HEK293 (cell line): ENCODE measurements at regions not wholly inside any gene's neighbourhood (a gene's known extent, or its start where the extent isn't known, plus 50 kb on each side); places are given as distances from the start of the nearest gene placed in this dataset.
A peak's percentile ranks its signal among the peaks of the same experiment; 100 is the strongest.

ENCODE experiments used
- CTCF ChIA-PET: fragments of 350-600 bp; formaldehyde crosslinking; extraction: SDS; loops from one replicate; lab custom pipeline; 2021; ENCODE audit warnings: antibody characterized with exemption; lab: Yijun Ruan, JAX
- POLR2A ChIA-PET: fragments of 300-600 bp; formaldehyde crosslinking; extraction: SDS; loops from one replicate; lab custom pipeline; 2020; ENCODE audit warnings: antibody characterized with exemption, inconsistent platforms; lab: Yijun Ruan, JAX
- H3K27ac ChIP-seq: fragments of 200-500 bp; sonication (Bioruptor generic); 2 replicates; pipeline ENCODE4 v1.5.1; 2014; ENCODE audit warnings: low read depth, low read length, control low read depth, inconsistent platforms; ENCODE audit errors: extremely low read depth
- H3K36me3 ChIP-seq, 2 experiments: fragments of 200-500 bp in 1 of 2; sonication (Bioruptor generic) in 1 of 2; 1 replicate in 1 of 2; 2 replicates in 1 of 2; pipeline ENCODE4 v1.5.1; 2014 to 2017; ENCODE audit warnings: inconsistent platforms in 2 of 2, low read length in 2 of 2; ENCODE audit not compliant: control insufficient read depth in 2 of 2, insufficient read depth in 1 of 2
- H3K4me1 ChIP-seq: fragments of 200-500 bp; sonication (Bioruptor generic); 2 replicates; pipeline ENCODE4 v1.5.1; 2014; ENCODE audit warnings: mild to moderate bottlenecking, low read length, inconsistent platforms; ENCODE audit not compliant: control insufficient read depth, insufficient read depth
- H3K4me3 ChIP-seq: 2 replicates; pipeline ENCODE4 v1.5.1; 2011; ENCODE audit warnings: low read depth, mild to moderate bottlenecking, control low read depth, low read length, moderate library complexity
- H3K9me3 ChIP-seq: fragments of 200-500 bp; sonication (Bioruptor generic); 2 replicates; pipeline ENCODE4 v1.5.1; 2014; ENCODE audit warnings: low read depth, low read length, inconsistent platforms; ENCODE audit not compliant: control insufficient read depth, insufficient read depth
- CTCF ChIP-seq: fragments of 450-650 bp; formaldehyde crosslinking; IDR thresholded peaks from 2 replicates; pipeline ENCODE4 v1.5.1; 2016; ENCODE audit warnings: missing biosample characterization, missing genetic modification characterization
- GLIS2 ChIP-seq: fragments of 450-650 bp; formaldehyde crosslinking; IDR thresholded peaks from 2 replicates; pipeline ENCODE4 v1.5.1; 2016; ENCODE audit warnings: missing biosample characterization, missing genetic modification characterization
- KLF9 ChIP-seq: fragments of 450-650 bp; formaldehyde crosslinking; IDR thresholded peaks from 2 replicates; pipeline ENCODE4 v1.5.1; 2016; ENCODE audit warnings: missing biosample characterization, missing genetic modification characterization, low read depth
- SALL2 ChIP-seq: fragments of 450-650 bp; formaldehyde crosslinking; IDR thresholded peaks from 2 replicates; pipeline ENCODE4 v1.5.0; 2017; ENCODE audit warnings: missing biosample characterization, mild to moderate bottlenecking, missing genetic modification characterization, borderline replicate concordance
- SP3 ChIP-seq: fragments of 450-650 bp; formaldehyde crosslinking; IDR thresholded peaks from 2 replicates; pipeline ENCODE4 v1.5.1; 2016; ENCODE audit warnings: missing biosample characterization, missing genetic modification characterization
- TCF7L2 ChIP-seq: IDR thresholded peaks from 2 replicates; pipeline ENCODE4 v1.6.1; 2011; ENCODE audit warnings: low read depth, mild to moderate bottlenecking, inconsistent platforms, low read length, moderate library complexity, borderline replicate concordance
- TRIM28 ChIP-seq: IDR thresholded peaks from 2 replicates; pipeline ENCODE4 v1.6.1; 2011; ENCODE audit warnings: low read length, control low read depth, borderline replicate concordance
- ZNF221 ChIP-seq: fragments of 450-650 bp; formaldehyde crosslinking; IDR thresholded peaks from 2 replicates; pipeline ENCODE4 v1.5.1; 2017; ENCODE audit warnings: missing biosample characterization, missing genetic modification characterization, borderline replicate concordance
- ZNF248 ChIP-seq: fragments of 450-650 bp; formaldehyde crosslinking; IDR thresholded peaks from 2 replicates; pipeline ENCODE4 v1.5.1; 2017; ENCODE audit warnings: missing biosample characterization, missing genetic modification characterization
- ZNF274 ChIP-seq, 2 experiments: fragments of 200-500 bp in 1 of 2; fragments of 450-650 bp in 1 of 2; sonication (Bioruptor generic) in 1 of 2; formaldehyde crosslinking in 1 of 2; IDR thresholded peaks; 2 replicates each; pipeline versions ENCODE4 v1.5.1 to v1.6.1; 2014 to 2016; ENCODE audit warnings: borderline replicate concordance in 1 of 2, inconsistent platforms in 1 of 2, low read length in 1 of 2, missing biosample characterization in 1 of 2, missing genetic modification characterization in 1 of 2
- ZNF341 ChIP-seq: fragments of 450-650 bp; formaldehyde crosslinking; IDR thresholded peaks from 2 replicates; pipeline ENCODE4; 2016; ENCODE audit warnings: low read depth, missing biosample characterization, missing genetic modification characterization
- ZNF391 ChIP-seq: fragments of 450-650 bp; formaldehyde crosslinking; IDR thresholded peaks from 2 replicates; pipeline ENCODE4 v1.5.1; 2016; ENCODE audit warnings: low read depth, missing biosample characterization, missing genetic modification characterization, borderline replicate concordance
- ZNF473 ChIP-seq: fragments of 450-650 bp; formaldehyde crosslinking; IDR thresholded peaks from 2 replicates; pipeline ENCODE4 v1.5.1; 2017; ENCODE audit warnings: missing biosample characterization, missing genetic modification characterization
- ZNF530 ChIP-seq: fragments of 450-650 bp; formaldehyde crosslinking; IDR thresholded peaks from 2 replicates; pipeline ENCODE4 v1.5.1; 2016; ENCODE audit warnings: low read depth, missing biosample characterization, missing genetic modification characterization
- ZNF664 ChIP-seq: fragments of 450-650 bp; formaldehyde crosslinking; IDR thresholded peaks from 2 replicates; pipeline ENCODE4 v1.5.1; 2016; ENCODE audit warnings: missing biosample characterization, missing genetic modification characterization
- ZNF670 ChIP-seq: fragments of 450-650 bp; formaldehyde crosslinking; IDR thresholded peaks from 2 replicates; pipeline ENCODE4 v1.5.1; 2016; ENCODE audit warnings: missing biosample characterization, missing genetic modification characterization, low read depth
- TF ChIP-seq, protein P1 (sequence below): fragments of 450-650 bp; formaldehyde crosslinking; IDR thresholded peaks from 2 replicates; pipeline ENCODE4 v1.5.1; 2016; ENCODE audit warnings: missing biosample characterization, missing genetic modification characterization

GRCh38 chr4:1576961-1577821 is 106.9 kb downstream of the FAM53A start:
- Histone ChIP-seq H3K27ac (no peak overlapping the region), H3K36me3 (no peaks in the 10 kb centered on the region), H3K4me1 (0 out of 2 replicates have a peak, but pooled peaks cover 2% of the 10 kb centered on the region), H3K4me3 (no peak overlapping the region), H3K9me3 (no peaks in the 10 kb centered on the region)
- CTCF ChIA-PET, result interaction anchor here (0.7 kb wide), 1 partner anchor 221 kb away, joined by 3 read pairs; no protein-coding TSS in a partner anchor
- POLR2A ChIA-PET, result no interaction called here
- TF ChIP-seq ZNF248 (no peak), GLIS2 (peak; percentile 31)

DNA sequence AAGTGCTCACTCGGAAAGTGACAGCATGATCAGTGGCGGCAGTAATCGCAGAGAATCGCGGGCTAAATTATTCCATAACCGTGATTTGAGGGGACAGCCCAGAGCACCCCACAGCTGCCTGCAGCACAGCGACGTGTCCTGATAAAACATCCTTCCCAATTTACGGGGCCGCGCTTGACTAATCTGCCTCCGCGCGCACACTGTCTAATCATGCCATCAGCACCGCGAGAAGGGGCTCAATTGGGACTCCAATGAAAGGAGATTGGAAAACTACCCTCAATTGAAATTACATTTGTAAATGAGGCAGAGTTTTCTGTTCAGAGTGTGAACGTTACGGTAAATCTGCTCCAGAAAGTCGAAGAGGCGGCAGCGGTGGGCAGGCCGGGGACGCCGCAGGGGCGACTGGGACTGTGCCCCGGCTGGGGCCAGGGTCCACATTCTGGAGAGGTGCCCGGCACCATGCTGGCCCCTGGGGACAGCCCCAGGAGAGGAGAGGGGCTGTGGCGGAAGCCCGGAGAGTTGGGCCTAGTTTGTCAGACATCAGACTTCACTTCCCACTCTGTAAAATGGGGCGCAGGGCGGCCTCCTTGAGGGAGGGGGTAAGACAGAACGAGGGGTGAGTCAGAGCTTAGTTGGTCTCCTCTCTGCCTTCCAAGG is 107.7 kb downstream of the FAM53A start:
- H3K27ac ChIP-seq, result no peak overlapping the region
- no peaks in the 10 kb centered on the region for H3K36me3 ChIP-seq
- H3K4me1 ChIP-seq, result 0 out of 2 replicates have a peak, but pooled peaks cover 2% of the 10 kb centered on the region
- ChIA-PET CTCF (interaction anchor here (0.7 kb wide), 1 partner anchor 220 kb away, joined by 3 read pairs; no protein-coding TSS in a partner anchor), POLR2A (no interaction called here)
- no peak overlapping the region for H3K4me3 ChIP-seq
- H3K9me3 ChIP-seq, result no peaks in the 10 kb centered on the region
- no peak for TF ChIP-seq ZNF274 (IDR thresholded peaks at IDR 0.05; ENCODE audit: low read length)
- TF ChIP-seq ZNF274 (tag by site-specific recombination; IDR thresholded peaks at IDR 0.05; ENCODE audit: borderline replicate concordance), result no peak
- peak; percentile 13; the same call in 1 of the 2 replicates for TF ChIP-seq TRIM28
- TF ChIP-seq ZNF670 (tag by site-specific recombination), result no peak

- TF ChIP-seq TRIM28, result 0 out of 2 replicates have a peak, but pooled peaks have one; percentile 65
- no peak for TF ChIP-seq CTCF
- no peak for TF ChIP-seq ZNF473 (tag by site-specific recombination)
- TF ChIP-seq SP3 (tag by site-specific recombination), result no peak
- TF ChIP-seq ZNF391 (tag by site-specific recombination), result no peak
- no peak for TF ChIP-seq ZNF664
- 0 out of 2 replicates have a peak, but pooled peaks have one; percentile 23 for TF ChIP-seq GLIS2
- TF ChIP-seq TCF7L2, result peak; percentile 80; the same call in 1 of the 2 replicates
- TF ChIP-seq ZNF221 (tag by site-specific recombination), result no peak
- TF ChIP-seq, protein P1, sequence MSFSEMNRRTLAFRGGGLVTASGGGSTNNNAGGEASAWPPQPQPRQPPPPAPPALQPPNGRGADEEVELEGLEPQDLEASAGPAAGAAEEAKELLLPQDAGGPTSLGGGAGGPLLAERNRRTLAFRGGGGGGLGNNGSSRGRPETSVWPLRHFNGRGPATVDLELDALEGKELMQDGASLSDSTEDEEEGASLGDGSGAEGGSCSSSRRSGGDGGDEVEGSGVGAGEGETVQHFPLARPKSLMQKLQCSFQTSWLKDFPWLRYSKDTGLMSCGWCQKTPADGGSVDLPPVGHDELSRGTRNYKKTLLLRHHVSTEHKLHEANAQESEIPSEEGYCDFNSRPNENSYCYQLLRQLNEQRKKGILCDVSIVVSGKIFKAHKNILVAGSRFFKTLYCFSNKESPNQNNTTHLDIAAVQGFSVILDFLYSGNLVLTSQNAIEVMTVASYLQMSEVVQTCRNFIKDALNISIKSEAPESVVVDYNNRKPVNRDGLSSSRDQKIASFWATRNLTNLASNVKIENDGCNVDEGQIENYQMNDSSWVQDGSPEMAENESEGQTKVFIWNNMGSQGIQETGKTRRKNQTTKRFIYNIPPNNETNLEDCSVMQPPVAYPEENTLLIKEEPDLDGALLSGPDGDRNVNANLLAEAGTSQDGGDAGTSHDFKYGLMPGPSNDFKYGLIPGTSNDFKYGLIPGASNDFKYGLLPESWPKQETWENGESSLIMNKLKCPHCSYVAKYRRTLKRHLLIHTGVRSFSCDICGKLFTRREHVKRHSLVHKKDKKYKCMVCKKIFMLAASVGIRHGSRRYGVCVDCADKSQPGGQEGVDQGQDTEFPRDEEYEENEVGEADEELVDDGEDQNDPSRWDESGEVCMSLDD (tag by site-specific recombination), result no peak
- no peak for TF ChIP-seq ZNF341 (tag by site-specific recombination)
- no peak for TF ChIP-seq SALL2 (tag by site-specific recombination)
- no peak for TF ChIP-seq ZNF530 (tag by site-specific recombination)
- TF ChIP-seq KLF9 (tag by site-specific recombination), result no peak
- POLR2A ChIA-PET, result no interaction called here
- Histone ChIP-seq H3K9me3 (no peaks in the 10 kb centered on the region), H3K4me3 (no peak overlapping the region), H3K4me1 (0 out of 2 replicates have a peak, but pooled peaks cover 2% of the 10 kb centered on the region), H3K36me3 (no peaks in the 10 kb centered on the region), H3K27ac (no peak overlapping the region)
- CTCF ChIA-PET, result no interaction called here
Measured at GRCh38 chr4:1575418-1576303, 108.5 kb downstream of the FAM53A start.
